HG03139 (cell line): ENCODE measurements at regions not wholly inside any gene's neighbourhood (a gene's known extent, or its start where the extent isn't known, plus 50 kb on each side); places are given as distances from the start of the nearest gene placed in this dataset.

Experiments used
- ATAC-seq: cut with Tn5 transposase; IDR thresholded peaks from one replicate; pipeline ENCODE4 v1.9.1; 2021; ENCODE audit not compliant: unreplicated experiment

GRCh38 chr20:60266177-60266823 is 308.1 kb downstream of the CDH26 start:
- ATAC-seq = no peak

GRCh38 chr20:60268491-60268890 is 310.3 kb downstream of the CDH26 start:
- no peak for ATAC-seq

- no peak for ATAC-seq
Observed at GRCh38 chr20:60269573-60270162, 311.4 kb downstream of the CDH26 start.

- ATAC-seq = no peak
Observed at GRCh38 chr20:60270341-60270740, 312.1 kb downstream of the CDH26 start.

GRCh38 chr20:60271597-60271996 is 313.4 kb downstream of the CDH26 start:
- ATAC-seq = no peak

- ATAC-seq = no peak
Observed at GRCh38 chr20:60272790-60273189, 314.6 kb downstream of the CDH26 start.

GRCh38 chr20:60274717-60275116 is 316.5 kb downstream of the CDH26 start:
- ATAC-seq = no peak

- ATAC-seq = no peak
Observed at GRCh38 chr20:60281295-60281694, 323.1 kb downstream of the CDH26 start.

- ATAC-seq = no peak
Observed at GRCh38 chr20:60283281-60283680, 325.1 kb downstream of the CDH26 start.

- no peak for ATAC-seq
Observed at GRCh38 chr20:60286764-60287163, 328.5 kb downstream of the CDH26 start.

- no peak for ATAC-seq
Observed at GRCh38 chr20:60288945-60289344, 330.7 kb downstream of the CDH26 start.

- ATAC-seq = no peak
Observed at GRCh38 chr20:60292001-60292520, 333.8 kb downstream of the CDH26 start.

- ATAC-seq = no peak
Observed at GRCh38 chr20:60294632-60295031, 336.4 kb downstream of the CDH26 start.

GRCh38 chr20:60295214-60295613 is 337.0 kb downstream of the CDH26 start:
- no peak for ATAC-seq

- ATAC-seq = no peak
Observed at GRCh38 chr20:60297649-60298048, 339.4 kb downstream of the CDH26 start.

- ATAC-seq = no peak
Observed at GRCh38 chr20:60298647-60299046, 340.4 kb downstream of the CDH26 start.

- no peak for ATAC-seq
Observed at GRCh38 chr20:60299951-60300350, 341.7 kb downstream of the CDH26 start.

GRCh38 chr20:60300374-60300773 is 342.2 kb downstream of the CDH26 start:
- ATAC-seq = no peak

- ATAC-seq = no peak
Observed at GRCh38 chr20:60302875-60303274, 344.7 kb downstream of the CDH26 start.

GRCh38 chr20:60304026-60304590 is 345.9 kb downstream of the CDH26 start:
- no peak for ATAC-seq

GRCh38 chr20:60304931-60305330 is 346.7 kb downstream of the CDH26 start:
- no peak for ATAC-seq

- no peak for ATAC-seq
Observed at GRCh38 chr20:60306105-60306504, 347.9 kb downstream of the CDH26 start.
